Suprapubic skin (tissue), 4 donors: ENCODE measurements at regions not wholly inside any gene's neighbourhood (a gene's known extent, or its start where the extent isn't known, plus 50 kb on each side); places are given as distances from the start of the nearest gene placed in this dataset.

ENCODE experiments used
- EP300 ChIP-seq: sonication (generic); formaldehyde crosslinking; IDR thresholded peaks from one replicate; pipeline ENCODE4 v1.6.1; 2017; ENCODE audit warnings: antibody characterized with exemption
- POLR2A ChIP-seq, 2 donors: fragments of 450-650 bp; IDR thresholded peaks; one replicate each; pipeline ENCODE4 v1.6.1; 2017; ENCODE audit warnings: antibody characterized with exemption in 2 of 2, mild to moderate bottlenecking in 2 of 2, moderate library complexity in 2 of 2
- POLR2AphosphoS5 ChIP-seq, 3 donors: sonication (generic); formaldehyde crosslinking; IDR thresholded peaks; one replicate each; pipeline ENCODE4 v1.6.1; 2017; ENCODE audit warnings: antibody characterized with exemption in 3 of 3
- TF ChIP-seq, protein P1 (sequence below), 2 donors: fragments of 200-600 bp in 1 of 2; fragments of 450-650 bp in 1 of 2; sonication (generic) in 1 of 2; IDR thresholded peaks; one replicate each; pipeline ENCODE4 v1.5.1; 2016 to 2019; ENCODE audit warnings: antibody characterized with exemption in 2 of 2, mild to moderate bottlenecking in 1 of 2, moderate library complexity in 1 of 2

DNA sequence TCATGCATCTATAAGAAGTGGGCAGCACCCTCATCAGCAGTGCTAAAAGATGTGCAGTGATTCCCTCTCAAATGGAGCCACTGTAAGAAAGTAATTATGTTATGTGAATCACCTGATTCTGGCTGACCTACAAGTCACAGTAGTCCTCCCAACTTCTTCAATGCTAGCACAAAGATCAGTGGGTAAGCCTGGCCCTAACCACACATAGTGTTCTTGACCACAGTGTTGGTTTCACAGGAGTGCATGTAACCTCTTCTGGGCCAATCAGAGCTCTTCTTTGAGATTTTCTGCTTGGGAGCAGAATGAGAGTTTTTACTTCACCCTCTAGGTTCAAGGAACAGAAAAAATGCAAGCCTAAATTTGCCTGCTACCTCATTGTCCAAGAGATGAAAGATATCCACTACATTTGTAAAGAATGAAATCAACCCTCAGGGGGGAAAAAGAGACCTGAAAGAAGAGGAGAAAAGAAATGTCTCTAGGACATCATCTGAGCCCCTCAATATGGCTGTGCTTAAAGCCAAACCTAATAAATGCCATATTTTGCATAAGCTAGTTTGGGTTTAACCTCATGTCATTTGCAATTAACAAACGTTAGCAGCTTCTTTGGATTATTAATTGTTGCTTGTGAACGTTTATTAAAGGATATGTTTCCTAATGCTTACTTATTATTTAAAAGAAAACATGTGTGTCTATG lies 65.3 kb upstream of the ADRB2 start:
- TF ChIP-seq, protein P1, sequence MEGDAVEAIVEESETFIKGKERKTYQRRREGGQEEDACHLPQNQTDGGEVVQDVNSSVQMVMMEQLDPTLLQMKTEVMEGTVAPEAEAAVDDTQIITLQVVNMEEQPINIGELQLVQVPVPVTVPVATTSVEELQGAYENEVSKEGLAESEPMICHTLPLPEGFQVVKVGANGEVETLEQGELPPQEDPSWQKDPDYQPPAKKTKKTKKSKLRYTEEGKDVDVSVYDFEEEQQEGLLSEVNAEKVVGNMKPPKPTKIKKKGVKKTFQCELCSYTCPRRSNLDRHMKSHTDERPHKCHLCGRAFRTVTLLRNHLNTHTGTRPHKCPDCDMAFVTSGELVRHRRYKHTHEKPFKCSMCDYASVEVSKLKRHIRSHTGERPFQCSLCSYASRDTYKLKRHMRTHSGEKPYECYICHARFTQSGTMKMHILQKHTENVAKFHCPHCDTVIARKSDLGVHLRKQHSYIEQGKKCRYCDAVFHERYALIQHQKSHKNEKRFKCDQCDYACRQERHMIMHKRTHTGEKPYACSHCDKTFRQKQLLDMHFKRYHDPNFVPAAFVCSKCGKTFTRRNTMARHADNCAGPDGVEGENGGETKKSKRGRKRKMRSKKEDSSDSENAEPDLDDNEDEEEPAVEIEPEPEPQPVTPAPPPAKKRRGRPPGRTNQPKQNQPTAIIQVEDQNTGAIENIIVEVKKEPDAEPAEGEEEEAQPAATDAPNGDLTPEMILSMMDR (IDR thresholded peaks at IDR 0.05): no peak
- TF ChIP-seq POLR2A (IDR thresholded peaks at IDR 0.05): no peak
- TF ChIP-seq POLR2AphosphoS5 (IDR thresholded peaks at IDR 0.05): no peak
- TF ChIP-seq EP300: no peak
